ENCODE measurements at regions not wholly inside any gene's neighbourhood (a gene's known extent, or its start where the extent isn't known, plus 50 kb on each side); places are given as distances from the start of the nearest gene placed in this dataset.
"Not testable (repeated sequence)": the region's sequence is repeated elsewhere in the genome, so short reads cannot be mapped to it uniquely, and the experiment has no call there.

DNA sequence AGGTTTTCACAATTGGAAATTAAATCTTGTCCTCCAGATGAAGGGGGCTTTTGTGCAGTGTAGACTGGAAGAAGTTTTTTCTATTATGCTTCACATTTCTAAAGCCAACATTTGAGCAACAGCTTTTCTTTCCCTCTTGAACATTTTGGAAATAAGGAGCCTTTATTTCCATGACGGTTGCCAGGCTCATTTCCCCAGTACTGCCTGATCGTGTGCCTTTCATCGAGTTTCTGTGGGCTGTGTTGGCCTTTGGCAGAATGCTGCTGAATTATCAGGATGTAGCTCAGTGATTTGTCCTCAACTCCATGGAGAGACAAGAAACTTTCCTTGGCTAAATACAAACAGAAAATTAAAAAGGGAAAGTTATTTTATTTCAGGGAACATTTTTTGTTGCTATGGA, 314.8 kb upstream of the LRRC3B start:
- H3K9me3 ChIP-seq (ENCODE audit: control insufficient read depth, low read length): no peaks in the 10 kb centered on the region
- H3K4me1 ChIP-seq (ENCODE audit: control insufficient read depth, insufficient read depth, low read length, poor library complexity, severe bottlenecking): no peaks in the 10 kb centered on the region
- H3K27ac ChIP-seq (ENCODE audit: insufficient read depth, low read length, poor library complexity, severe bottlenecking): no peak overlapping the region
- H3K27me3 ChIP-seq (replicated peaks; ENCODE audit: control insufficient read depth, insufficient read depth, low read length, poor library complexity, severe bottlenecking): no peaks in the 10 kb centered on the region
- H3K4me3 ChIP-seq (ENCODE audit: insufficient read depth, low read depth, low read length, poor library complexity, severe bottlenecking): no peak overlapping the region
- H3K36me3 ChIP-seq (ENCODE audit: control insufficient read depth, insufficient read depth, low read length): no peaks in the 10 kb centered on the region
- DNase-seq: no peak

DNA sequence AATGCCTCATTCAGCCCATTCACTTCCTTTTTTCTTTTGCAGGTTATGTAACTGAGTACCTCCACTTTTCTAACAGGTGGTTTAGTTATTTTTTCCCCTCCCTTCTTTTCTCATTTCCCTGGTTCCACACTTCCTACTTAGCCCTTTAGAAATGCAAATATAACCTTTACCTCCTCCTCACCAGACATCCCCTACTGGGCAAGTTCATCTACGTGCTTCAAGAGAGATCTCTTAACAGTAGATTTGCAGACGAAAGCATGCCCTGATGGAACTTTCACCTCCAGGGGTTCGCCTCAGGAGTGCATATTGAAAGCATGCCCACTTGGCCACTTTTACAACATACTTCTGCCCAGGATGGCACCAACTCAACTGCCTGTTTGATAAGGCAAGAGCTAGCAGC, 314.1 kb upstream of the LRRC3B start:
- Histone ChIP-seq H3K4me3 (ENCODE audit: insufficient read depth, low read depth, low read length, poor library complexity, severe bottlenecking) (no peak overlapping the region), H3K9me3 (ENCODE audit: control insufficient read depth, low read length) (no peaks in the 10 kb centered on the region), H3K27me3 (replicated peaks; ENCODE audit: control insufficient read depth, insufficient read depth, low read length, poor library complexity, severe bottlenecking) (no peaks in the 10 kb centered on the region), H3K27ac (ENCODE audit: insufficient read depth, low read length, poor library complexity, severe bottlenecking) (no peak overlapping the region), H3K36me3 (ENCODE audit: control insufficient read depth, insufficient read depth, low read length) (no peaks in the 10 kb centered on the region), H3K4me1 (ENCODE audit: control insufficient read depth, insufficient read depth, low read length, poor library complexity, severe bottlenecking) (no peaks in the 10 kb centered on the region)
- DNase-seq: no peak

DNA sequence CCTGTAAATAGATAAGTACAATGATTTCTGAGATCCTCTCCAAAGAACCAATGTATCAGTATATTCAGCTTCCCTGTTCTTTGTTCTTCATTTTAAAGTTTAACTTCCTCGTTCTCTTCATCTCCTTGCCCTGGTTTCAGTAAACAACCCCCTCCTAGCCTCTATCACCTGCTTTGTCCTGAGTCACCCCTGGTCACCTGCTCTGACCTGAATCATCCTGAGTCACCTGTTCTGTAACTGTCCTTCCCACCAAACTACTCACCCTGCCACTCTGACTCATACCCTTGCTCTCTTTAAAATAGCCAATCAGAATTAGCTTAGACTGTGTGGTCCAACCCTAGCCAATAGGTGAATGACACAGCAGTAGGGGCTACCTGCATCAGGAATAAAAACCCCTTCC, 313.0 kb upstream of the LRRC3B start:
- H3K4me1 ChIP-seq (ENCODE audit: control insufficient read depth, insufficient read depth, low read length, poor library complexity, severe bottlenecking); H3K4me3 ChIP-seq (ENCODE audit: insufficient read depth, low read depth, low read length, poor library complexity, severe bottlenecking); H3K36me3 ChIP-seq (ENCODE audit: control insufficient read depth, insufficient read depth, low read length); H3K9me3 ChIP-seq (ENCODE audit: control insufficient read depth, low read length); DNase-seq; H3K27me3 ChIP-seq (replicated peaks; ENCODE audit: control insufficient read depth, insufficient read depth, low read length, poor library complexity, severe bottlenecking); H3K27ac ChIP-seq (ENCODE audit: insufficient read depth, low read length, poor library complexity, severe bottlenecking): not testable (repeated sequence)

DNA sequence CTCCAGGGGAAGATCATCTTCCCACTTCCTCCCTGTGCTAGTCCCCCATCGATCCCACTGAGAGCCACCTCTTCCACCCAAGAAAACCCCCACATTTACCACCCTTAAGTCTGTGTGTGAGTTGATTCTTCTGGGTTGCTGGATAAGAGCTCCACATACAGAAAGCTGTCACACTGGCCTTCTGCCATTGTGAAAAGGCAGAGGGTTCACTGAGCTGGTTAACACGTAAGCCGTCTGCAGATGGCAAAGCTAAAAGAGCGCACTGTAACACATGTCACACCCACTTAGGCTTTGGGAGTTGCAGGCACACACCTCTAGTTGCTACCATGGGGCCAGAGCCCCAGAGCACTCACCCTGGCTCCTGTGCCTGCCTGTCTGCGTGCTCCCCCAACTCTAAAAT, 309.8 kb upstream of the LRRC3B start:
- Histone ChIP-seq H3K27ac (ENCODE audit: insufficient read depth, low read length, poor library complexity, severe bottlenecking) (no peak overlapping the region), H3K4me3 (ENCODE audit: insufficient read depth, low read depth, low read length, poor library complexity, severe bottlenecking) (no peak overlapping the region), H3K27me3 (replicated peaks; ENCODE audit: control insufficient read depth, insufficient read depth, low read length, poor library complexity, severe bottlenecking) (no peaks in the 10 kb centered on the region), H3K4me1 (ENCODE audit: control insufficient read depth, insufficient read depth, low read length, poor library complexity, severe bottlenecking) (no peaks in the 10 kb centered on the region), H3K9me3 (ENCODE audit: control insufficient read depth, low read length) (no peaks in the 10 kb centered on the region), H3K36me3 (ENCODE audit: control insufficient read depth, insufficient read depth, low read length) (no peaks in the 10 kb centered on the region)
- DNase-seq: no peak

DNA sequence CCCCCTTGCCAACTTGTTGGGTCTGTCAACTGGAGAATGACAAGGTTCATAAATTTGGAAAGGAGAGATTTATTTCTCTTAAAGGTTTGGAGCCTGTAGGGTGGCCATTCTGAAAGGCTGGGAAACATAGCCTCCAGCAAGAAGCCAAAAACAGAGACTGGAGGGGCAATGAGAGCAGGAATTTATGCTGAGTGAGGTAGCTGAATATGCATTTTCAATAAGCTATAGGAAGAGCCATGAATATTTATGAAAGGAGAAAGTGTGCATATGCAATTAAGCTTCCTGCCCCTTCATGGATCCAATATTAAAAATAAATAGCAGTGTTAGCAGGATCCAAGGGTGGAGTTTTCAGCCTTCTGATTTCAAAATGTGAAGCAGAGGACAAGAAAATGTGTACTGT, 306.1 kb upstream of the LRRC3B start:
- Histone ChIP-seq H3K4me1 (ENCODE audit: control insufficient read depth, insufficient read depth, low read length, poor library complexity, severe bottlenecking) (no peaks in the 10 kb centered on the region), H3K9me3 (ENCODE audit: control insufficient read depth, low read length) (no peaks in the 10 kb centered on the region), H3K27ac (ENCODE audit: insufficient read depth, low read length, poor library complexity, severe bottlenecking) (no peak overlapping the region), H3K27me3 (replicated peaks; ENCODE audit: control insufficient read depth, insufficient read depth, low read length, poor library complexity, severe bottlenecking) (no peaks in the 10 kb centered on the region), H3K4me3 (ENCODE audit: insufficient read depth, low read depth, low read length, poor library complexity, severe bottlenecking) (no peak overlapping the region), H3K36me3 (ENCODE audit: control insufficient read depth, insufficient read depth, low read length) (no peaks in the 10 kb centered on the region)
- no peak for DNase-seq

DNA sequence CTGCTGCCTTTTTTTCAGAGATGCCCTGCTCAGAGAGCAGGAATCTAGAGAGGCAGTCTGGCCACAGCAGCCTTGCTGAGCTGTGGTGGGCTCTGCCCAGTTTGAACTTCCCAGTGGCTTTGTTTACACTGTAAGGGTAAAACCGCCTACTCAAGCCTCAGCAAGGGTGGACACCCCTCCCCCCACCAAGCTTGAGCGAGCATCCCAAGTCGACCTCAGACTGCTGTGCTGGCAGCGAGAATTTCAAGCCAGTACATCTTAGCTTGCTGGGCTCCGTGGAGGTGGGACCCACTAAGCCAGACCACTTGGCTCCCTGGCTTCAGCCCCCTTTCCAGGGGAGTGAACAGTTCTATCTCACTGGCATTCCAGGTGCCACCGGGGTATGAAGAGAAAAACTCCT, 298.8 kb upstream of the LRRC3B start:
- not testable (repeated sequence) for H3K4me3 ChIP-seq (ENCODE audit: insufficient read depth, low read depth, low read length, poor library complexity, severe bottlenecking); DNase-seq; H3K27me3 ChIP-seq (replicated peaks; ENCODE audit: control insufficient read depth, insufficient read depth, low read length, poor library complexity, severe bottlenecking); H3K36me3 ChIP-seq (ENCODE audit: control insufficient read depth, insufficient read depth, low read length); H3K9me3 ChIP-seq (ENCODE audit: control insufficient read depth, low read length); H3K27ac ChIP-seq (ENCODE audit: insufficient read depth, low read length, poor library complexity, severe bottlenecking); H3K4me1 ChIP-seq (ENCODE audit: control insufficient read depth, insufficient read depth, low read length, poor library complexity, severe bottlenecking)

DNA sequence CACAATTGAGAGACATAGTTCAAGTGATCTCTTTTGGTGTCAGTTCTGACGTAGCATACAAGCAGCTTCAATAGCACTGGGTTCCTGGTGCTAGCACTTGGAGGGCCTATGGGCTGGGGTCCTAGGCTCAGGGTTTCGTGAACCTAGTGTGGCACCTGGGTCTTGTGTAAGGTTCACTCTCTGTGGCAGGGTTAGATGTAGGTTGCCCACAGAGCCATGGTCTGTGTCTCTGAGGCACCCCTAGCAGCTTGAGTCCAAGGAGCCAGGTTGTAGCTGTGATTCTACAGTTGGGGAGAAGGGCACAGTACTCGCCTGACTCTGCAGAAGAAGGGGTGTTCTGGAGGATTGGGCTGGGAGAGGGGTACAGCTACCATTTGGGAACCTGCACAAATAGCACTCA, 282.6 kb upstream of the LRRC3B start:
- no peaks in the 10 kb centered on the region for H3K27me3 ChIP-seq (replicated peaks; ENCODE audit: control insufficient read depth, insufficient read depth, low read length, poor library complexity, severe bottlenecking)
- no peaks in the 10 kb centered on the region for H3K4me1 ChIP-seq (ENCODE audit: control insufficient read depth, insufficient read depth, low read length, poor library complexity, severe bottlenecking)
- H3K4me3 ChIP-seq (ENCODE audit: insufficient read depth, low read depth, low read length, poor library complexity, severe bottlenecking): no peak overlapping the region
- no peak overlapping the region for H3K27ac ChIP-seq (ENCODE audit: insufficient read depth, low read length, poor library complexity, severe bottlenecking)
- DNase-seq: no peak
- H3K36me3 ChIP-seq (ENCODE audit: control insufficient read depth, insufficient read depth, low read length): no peaks in the 10 kb centered on the region
- no peaks in the 10 kb centered on the region for H3K9me3 ChIP-seq (ENCODE audit: control insufficient read depth, low read length)

DNA sequence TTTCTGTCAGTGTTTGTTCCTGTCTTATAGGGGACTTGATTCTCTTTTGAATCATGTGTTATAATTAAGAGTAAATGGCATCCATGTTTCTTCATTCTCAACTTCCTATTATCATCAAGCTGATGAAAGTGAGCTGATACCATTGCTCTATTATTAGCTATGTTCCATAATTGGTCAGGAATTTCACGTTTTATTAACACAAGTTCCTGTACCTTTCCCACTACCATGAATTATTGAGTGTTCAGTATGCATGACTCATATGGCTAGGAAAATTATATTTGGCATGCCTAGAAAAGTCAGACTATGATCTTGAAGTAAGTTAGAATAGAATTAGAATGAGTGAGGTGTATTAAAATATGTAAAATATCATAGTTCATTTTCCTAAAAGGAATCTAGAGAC, 278.9 kb upstream of the LRRC3B start:
- H3K27me3 ChIP-seq (replicated peaks; ENCODE audit: control insufficient read depth, insufficient read depth, low read length, poor library complexity, severe bottlenecking): no peaks in the 10 kb centered on the region
- no peak overlapping the region for H3K27ac ChIP-seq (ENCODE audit: insufficient read depth, low read length, poor library complexity, severe bottlenecking)
- H3K36me3 ChIP-seq (ENCODE audit: control insufficient read depth, insufficient read depth, low read length): no peaks in the 10 kb centered on the region
- H3K4me1 ChIP-seq (ENCODE audit: control insufficient read depth, insufficient read depth, low read length, poor library complexity, severe bottlenecking): no peaks in the 10 kb centered on the region
- H3K9me3 ChIP-seq (ENCODE audit: control insufficient read depth, low read length): no peaks in the 10 kb centered on the region
- no peak overlapping the region for H3K4me3 ChIP-seq (ENCODE audit: insufficient read depth, low read depth, low read length, poor library complexity, severe bottlenecking)
- no peak for DNase-seq

DNA sequence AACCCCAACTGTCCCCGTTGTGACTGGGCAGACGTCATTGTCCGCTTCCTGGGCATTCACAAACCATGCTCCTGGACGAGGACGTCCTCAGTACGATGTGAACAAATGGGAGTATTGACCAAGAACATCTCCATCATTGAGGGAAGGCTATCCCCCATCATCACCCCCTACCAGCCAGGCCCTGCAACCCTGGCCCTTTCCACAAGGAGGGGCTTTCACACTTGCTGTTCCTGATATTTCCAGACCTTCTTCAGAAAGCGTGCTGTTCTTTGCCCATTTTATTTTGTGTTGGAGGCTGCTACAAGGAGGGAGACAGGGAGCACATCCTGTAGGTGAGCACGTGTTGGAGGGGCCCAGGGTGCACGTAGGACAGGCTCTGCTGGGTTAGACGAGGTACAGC, 277.0 kb upstream of the LRRC3B start:
- Histone ChIP-seq H3K27me3 (replicated peaks; ENCODE audit: control insufficient read depth, insufficient read depth, low read length, poor library complexity, severe bottlenecking) (no peaks in the 10 kb centered on the region), H3K9me3 (ENCODE audit: control insufficient read depth, low read length) (no peaks in the 10 kb centered on the region), H3K27ac (ENCODE audit: insufficient read depth, low read length, poor library complexity, severe bottlenecking) (no peak overlapping the region), H3K4me1 (ENCODE audit: control insufficient read depth, insufficient read depth, low read length, poor library complexity, severe bottlenecking) (no peaks in the 10 kb centered on the region), H3K36me3 (ENCODE audit: control insufficient read depth, insufficient read depth, low read length) (no peaks in the 10 kb centered on the region), H3K4me3 (ENCODE audit: insufficient read depth, low read depth, low read length, poor library complexity, severe bottlenecking) (no peak overlapping the region)
- DNase-seq: no peak

DNA sequence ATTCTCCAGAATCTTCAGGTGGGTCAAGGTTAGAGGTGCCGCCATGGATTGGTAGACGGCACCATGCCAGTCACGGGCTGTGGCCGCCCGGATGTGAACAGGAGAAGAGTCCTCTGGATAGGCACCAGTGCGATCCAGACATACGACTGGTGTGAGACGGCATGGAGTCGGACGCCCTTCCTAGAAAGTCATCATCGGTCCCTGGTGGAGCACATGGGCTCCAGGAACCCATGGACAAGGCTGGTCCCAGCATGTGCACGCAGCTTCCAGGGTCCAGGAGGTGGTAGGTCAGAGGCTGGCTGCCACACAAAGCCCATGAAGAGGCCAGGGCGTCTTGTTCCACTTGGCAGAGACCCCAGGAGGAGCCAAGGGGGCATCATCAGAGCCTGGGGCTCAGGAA, 276.1 kb upstream of the LRRC3B start:
- H3K27ac ChIP-seq (ENCODE audit: insufficient read depth, low read length, poor library complexity, severe bottlenecking): no peak overlapping the region
- no peak overlapping the region for H3K4me3 ChIP-seq (ENCODE audit: insufficient read depth, low read depth, low read length, poor library complexity, severe bottlenecking)
- no peaks in the 10 kb centered on the region for H3K27me3 ChIP-seq (replicated peaks; ENCODE audit: control insufficient read depth, insufficient read depth, low read length, poor library complexity, severe bottlenecking)
- no peaks in the 10 kb centered on the region for H3K9me3 ChIP-seq (ENCODE audit: control insufficient read depth, low read length)
- no peaks in the 10 kb centered on the region for H3K36me3 ChIP-seq (ENCODE audit: control insufficient read depth, insufficient read depth, low read length)
- DNase-seq: no peak
- no peaks in the 10 kb centered on the region for H3K4me1 ChIP-seq (ENCODE audit: control insufficient read depth, insufficient read depth, low read length, poor library complexity, severe bottlenecking)

DNA sequence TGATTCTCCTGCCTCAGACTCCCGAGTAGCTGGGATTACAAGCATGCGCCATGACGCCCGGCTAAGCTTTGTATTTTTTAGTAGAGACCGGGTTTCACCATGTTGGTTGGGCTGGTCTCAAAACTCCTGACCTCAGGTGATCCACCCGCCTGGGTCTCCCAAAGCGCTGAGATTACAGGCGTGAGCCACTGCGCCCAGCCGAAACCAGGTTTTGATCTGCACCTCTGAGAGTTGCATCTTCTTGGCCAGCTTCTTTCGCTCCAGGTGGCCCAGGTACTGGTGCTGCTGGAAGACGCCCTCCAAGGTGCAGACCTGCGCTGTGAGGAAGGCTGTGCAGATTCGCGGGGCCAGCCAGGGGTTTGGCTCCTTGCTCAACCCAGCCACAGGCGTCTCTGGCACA, 275.4 kb upstream of the LRRC3B start:
- Histone ChIP-seq H3K4me3 (ENCODE audit: insufficient read depth, low read depth, low read length, poor library complexity, severe bottlenecking) (no peak overlapping the region), H3K9me3 (ENCODE audit: control insufficient read depth, low read length) (no peaks in the 10 kb centered on the region), H3K4me1 (ENCODE audit: control insufficient read depth, insufficient read depth, low read length, poor library complexity, severe bottlenecking) (no peaks in the 10 kb centered on the region), H3K27me3 (replicated peaks; ENCODE audit: control insufficient read depth, insufficient read depth, low read length, poor library complexity, severe bottlenecking) (no peaks in the 10 kb centered on the region), H3K27ac (ENCODE audit: insufficient read depth, low read length, poor library complexity, severe bottlenecking) (no peak overlapping the region), H3K36me3 (ENCODE audit: control insufficient read depth, insufficient read depth, low read length) (no peaks in the 10 kb centered on the region)
- DNase-seq: no peak
